HG03066 (cell line): ENCODE measurements at regions not wholly inside any gene's neighbourhood (a gene's known extent, or its start where the extent isn't known, plus 50 kb on each side); places are given as distances from the start of the nearest gene placed in this dataset.

ENCODE experiments used
- ATAC-seq: cut with Tn5 transposase; IDR thresholded peaks from one replicate; pipeline ENCODE4 v1.9.1; 2021; ENCODE audit warnings: low read depth; ENCODE audit not compliant: unreplicated experiment

GRCh38 chr3:68176600-68176999, 522.2 kb upstream of the SUCLG2 start:
- ATAC-seq, result no peak

- ATAC-seq, result no peak
Measured at GRCh38 chr3:68173012-68173634, 518.7 kb upstream of the SUCLG2 start.

GRCh38 chr3:68172039-68172438, 517.6 kb upstream of the SUCLG2 start:
- no peak for ATAC-seq

- ATAC-seq, result no peak
Measured at GRCh38 chr3:68163968-68164367, 509.6 kb upstream of the SUCLG2 start.

GRCh38 chr3:68163062-68163461, 508.6 kb upstream of the SUCLG2 start:
- ATAC-seq, result no peak

DNA sequence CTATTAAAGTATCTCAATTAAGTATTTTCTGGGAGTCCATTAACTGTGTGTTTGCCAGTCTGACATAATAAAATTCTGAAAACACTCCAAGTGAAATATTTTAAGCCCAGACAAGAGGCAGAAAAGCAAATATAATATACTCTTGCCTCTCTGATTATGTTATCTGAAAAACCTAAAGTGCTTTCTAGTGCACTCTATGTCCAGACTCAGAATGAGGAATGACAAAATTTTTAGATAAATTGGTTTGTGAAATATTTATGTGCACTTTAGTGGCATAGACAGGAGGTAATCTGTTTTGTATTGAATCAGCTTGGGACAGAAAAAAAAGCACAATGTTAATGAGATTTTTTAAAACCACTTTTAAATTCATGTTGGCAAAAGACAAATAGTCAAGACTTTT, 508.2 kb upstream of the SUCLG2 start:
- no peak for ATAC-seq

- ATAC-seq, result no peak
Measured at GRCh38 chr3:68151359-68151758, 496.9 kb upstream of the SUCLG2 start.

DNA sequence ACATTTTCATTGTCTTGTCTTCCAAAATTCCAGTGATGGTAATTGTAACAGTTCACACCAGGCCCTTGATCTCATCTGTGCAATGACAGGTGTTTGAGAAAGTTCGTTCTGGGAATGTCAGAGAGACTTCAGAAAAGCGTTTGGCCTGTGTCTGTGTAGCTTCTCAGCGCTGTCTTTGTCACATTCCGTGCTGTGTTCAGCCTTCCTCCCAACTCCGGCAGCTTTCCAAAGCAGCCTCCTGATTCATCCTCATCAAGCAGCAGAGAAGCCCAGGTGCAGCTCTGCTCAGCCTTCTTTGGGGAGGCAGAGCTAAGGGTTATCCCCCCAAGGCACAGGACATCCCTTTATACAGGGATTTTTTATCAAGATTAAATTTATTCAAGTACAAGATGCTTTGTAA, 494.0 kb upstream of the SUCLG2 start:
- no peak for ATAC-seq

GRCh38 chr3:68142441-68142840, 488.0 kb upstream of the SUCLG2 start:
- ATAC-seq, result no peak

GRCh38 chr3:68139897-68140296, 485.5 kb upstream of the SUCLG2 start:
- no peak for ATAC-seq

GRCh38 chr3:68136411-68136810, 482.0 kb upstream of the SUCLG2 start:
- ATAC-seq, result no peak

GRCh38 chr3:68135067-68135466, 480.7 kb upstream of the SUCLG2 start:
- ATAC-seq, result no peak

DNA sequence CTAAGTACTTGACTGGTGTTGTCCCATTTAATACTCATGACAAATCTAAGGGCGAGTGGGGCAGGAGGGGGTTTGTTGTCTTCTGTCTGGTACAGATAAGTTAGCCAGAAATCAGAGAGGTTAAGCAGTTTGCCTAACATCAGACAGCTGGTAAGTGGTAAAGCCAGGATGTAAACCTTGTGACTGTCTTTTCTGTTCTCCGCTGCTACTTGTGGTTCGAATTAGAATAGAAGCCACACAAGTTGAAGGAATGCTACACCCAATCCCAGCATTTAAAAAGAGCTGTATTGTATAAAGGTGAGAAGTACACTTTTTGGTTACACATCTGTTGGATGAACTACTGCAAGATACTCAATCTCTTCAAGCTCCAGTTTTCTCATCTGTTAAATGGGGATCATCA, 474.7 kb upstream of the SUCLG2 start:
- ATAC-seq, result no peak

GRCh38 chr3:68123231-68123630, 468.8 kb upstream of the SUCLG2 start:
- ATAC-seq, result no peak

GRCh38 chr3:68121287-68121686, 466.9 kb upstream of the SUCLG2 start:
- ATAC-seq, result no peak

DNA sequence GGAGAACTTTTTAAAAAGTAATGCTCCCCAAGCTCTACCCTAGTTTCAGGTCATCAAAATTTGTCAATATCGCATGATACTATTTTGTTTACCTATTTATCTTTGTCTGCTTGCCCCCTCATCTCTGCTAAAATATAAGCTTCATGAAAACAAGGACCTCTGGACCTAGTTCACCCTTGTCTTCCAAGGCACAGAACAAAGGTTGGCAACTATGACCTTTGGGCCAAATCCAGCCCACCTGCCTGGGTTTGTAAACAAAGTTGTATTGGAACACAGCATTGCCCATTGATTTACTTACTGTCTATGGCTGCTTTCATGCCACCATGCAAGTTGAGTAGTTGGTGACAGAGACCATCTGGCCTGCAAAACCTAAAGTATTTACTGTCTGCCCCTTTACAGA, 462.2 kb upstream of the SUCLG2 start:
- ATAC-seq, result no peak

DNA sequence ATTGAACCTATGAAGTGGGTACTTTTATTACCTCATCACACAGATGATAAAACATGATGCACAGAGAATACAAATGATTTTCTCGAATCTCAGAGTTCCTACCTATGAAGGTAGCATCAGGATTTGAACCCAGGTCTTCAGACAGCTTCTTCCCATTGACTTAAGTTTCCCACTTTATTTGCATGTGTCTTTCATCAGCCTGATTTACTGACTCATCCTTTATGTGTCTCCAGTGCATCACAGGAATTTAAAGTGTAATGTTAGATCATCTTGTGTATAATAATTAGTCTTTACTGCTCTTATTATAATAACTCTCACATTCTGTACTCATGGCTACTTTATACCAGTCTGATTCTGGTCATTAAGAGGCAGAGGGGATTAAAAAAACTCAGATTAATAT, 449.4 kb upstream of the SUCLG2 start:
- no peak for ATAC-seq

DNA sequence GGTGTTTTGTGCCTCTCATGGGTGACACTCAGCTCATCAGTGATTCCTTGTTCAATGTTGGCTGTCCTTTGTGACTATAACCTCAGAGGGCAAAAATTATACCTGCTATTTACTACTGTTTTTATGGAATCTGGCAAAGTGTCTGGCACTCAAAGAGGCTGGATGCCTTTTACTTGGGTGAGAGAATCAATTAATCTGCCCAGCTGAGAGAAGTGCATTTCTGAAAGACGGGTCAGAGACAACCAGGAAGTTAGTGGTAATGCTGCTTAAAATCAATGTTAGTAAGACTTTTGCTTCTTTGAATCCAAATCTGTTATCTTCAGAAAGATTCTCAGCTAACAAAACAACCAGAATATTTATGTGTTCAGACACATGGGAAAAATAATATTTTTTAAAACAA, 436.2 kb upstream of the SUCLG2 start:
- ATAC-seq, result no peak

DNA sequence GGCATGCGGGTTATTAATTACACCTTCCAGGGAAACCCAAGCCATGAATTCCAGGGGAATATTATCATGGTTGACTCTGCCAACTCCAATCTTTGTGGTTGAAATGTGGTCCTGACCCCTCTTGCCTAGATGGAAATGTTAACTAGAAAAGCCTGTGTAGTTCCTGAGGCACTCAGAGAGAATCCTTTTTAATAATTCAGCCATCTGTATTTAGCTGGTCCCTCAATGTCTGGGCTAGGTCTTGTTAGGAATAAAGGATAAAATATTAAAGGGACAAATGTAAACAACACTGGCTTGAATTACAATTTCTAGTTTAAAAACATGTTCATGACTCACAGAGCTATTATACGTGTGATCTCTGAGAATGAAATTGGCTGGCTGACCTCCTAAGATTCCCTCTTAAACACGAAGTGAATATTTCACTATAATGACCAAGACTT, 435.2 kb upstream of the SUCLG2 start:
- no peak for ATAC-seq

DNA sequence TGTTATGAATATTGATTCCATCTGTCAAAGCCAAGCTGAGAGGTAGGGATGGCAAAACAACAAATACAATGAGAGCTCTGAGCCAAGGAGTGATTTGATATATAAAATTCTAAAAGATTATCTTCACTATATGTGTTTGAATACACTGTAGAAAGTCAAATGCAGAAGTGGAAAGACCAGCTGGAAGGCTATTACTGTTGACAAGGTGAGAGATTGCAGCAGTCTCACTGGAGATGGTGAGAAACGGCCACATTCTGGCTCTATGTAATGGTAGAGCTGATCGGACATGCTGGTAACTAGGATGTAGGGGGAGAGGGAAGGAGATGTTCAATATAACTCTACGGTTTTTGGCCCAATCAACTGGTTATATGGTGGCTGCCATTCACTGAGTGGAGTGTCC, 434.2 kb upstream of the SUCLG2 start:
- ATAC-seq, result no peak

- no peak for ATAC-seq
Measured at GRCh38 chr3:68088216-68088615, 433.8 kb upstream of the SUCLG2 start.

DNA sequence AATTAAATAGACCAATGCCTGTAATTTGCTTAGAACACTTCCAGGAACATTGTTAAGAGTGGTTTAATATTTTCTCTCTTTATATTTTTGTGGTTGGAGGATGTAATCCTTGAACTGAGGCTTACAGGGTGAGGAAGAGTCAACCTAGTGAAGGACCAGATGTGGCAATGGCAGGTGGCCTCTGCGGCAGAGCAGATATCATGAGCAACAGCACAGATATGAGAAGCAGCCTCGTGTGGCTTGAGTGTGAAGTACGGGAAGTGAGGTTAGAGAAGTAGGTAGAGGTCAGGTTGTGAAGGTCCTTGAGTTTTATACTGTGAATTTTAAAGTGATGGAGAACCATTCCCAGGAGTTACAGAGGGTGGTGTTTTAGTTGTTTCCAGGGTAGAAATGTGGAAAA, 417.6 kb upstream of the SUCLG2 start:
- ATAC-seq, result no peak

DNA sequence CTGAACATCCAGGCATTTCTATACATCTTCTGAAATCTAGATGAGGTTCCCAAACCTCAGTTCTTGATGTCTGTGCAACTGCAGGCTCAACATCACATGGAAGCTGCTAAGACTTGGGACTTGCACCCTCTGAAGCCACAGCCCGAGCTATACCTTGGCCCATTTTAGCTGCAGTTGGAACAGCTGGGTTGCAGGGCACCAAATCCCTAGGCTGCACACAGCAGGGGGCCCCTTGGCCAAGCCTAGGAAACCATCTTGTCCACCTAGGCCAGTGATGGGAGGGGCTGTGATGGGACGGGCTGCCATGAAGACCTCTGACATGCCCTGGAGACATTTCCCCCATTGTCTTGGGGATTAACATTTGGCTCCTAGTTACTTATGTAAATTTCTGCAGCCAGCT, 415.8 kb upstream of the SUCLG2 start:
- ATAC-seq, result no peak
